GM19372 (cell line): ENCODE measurements at regions not wholly inside any gene's neighbourhood (a gene's known extent, or its start where the extent isn't known, plus 50 kb on each side); places are given as distances from the start of the nearest gene placed in this dataset.
A peak's percentile ranks its signal among the peaks of the same experiment; 100 is the strongest.
"Not testable (repeated sequence)": the region's sequence is repeated elsewhere in the genome, so short reads cannot be mapped to it uniquely, and the experiment has no call there.

Source experiments
- ATAC-seq: cut with Tn5 transposase; IDR thresholded peaks from one replicate; pipeline ENCODE4 v1.9.1; 2021; ENCODE audit warnings: mild to moderate bottlenecking, low read depth, moderate library complexity; ENCODE audit not compliant: unreplicated experiment

GRCh38 chr2:14903709-14904374, 271.3 kb downstream of the LRATD1 start:
- peak; percentile 98 for ATAC-seq

GRCh38 chr2:14904378-14904777, 271.9 kb downstream of the LRATD1 start:
- not testable (repeated sequence) for ATAC-seq

GRCh38 chr2:14905571-14905970, 273.1 kb downstream of the LRATD1 start:
- ATAC-seq, result no peak

GRCh38 chr2:14907014-14907612, 274.6 kb downstream of the LRATD1 start:
- no peak for ATAC-seq

- ATAC-seq, result no peak
Observed at GRCh38 chr2:14909795-14910194, 277.3 kb downstream of the LRATD1 start.

GRCh38 chr2:14910654-14911053, 278.1 kb downstream of the LRATD1 start:
- no peak for ATAC-seq

- no peak for ATAC-seq
Observed at GRCh38 chr2:14915983-14916382, 283.5 kb downstream of the LRATD1 start.

GRCh38 chr2:14923820-14924580, 291.5 kb downstream of the LRATD1 start:
- ATAC-seq, result no peak

- ATAC-seq, result no peak
Observed at GRCh38 chr2:14925471-14925870, 293.0 kb downstream of the LRATD1 start.

GRCh38 chr2:14927021-14927564, 294.6 kb downstream of the LRATD1 start:
- no peak for ATAC-seq

GRCh38 chr2:14928056-14928455, 295.5 kb downstream of the LRATD1 start:
- no peak for ATAC-seq

- no peak for ATAC-seq
Observed at GRCh38 chr2:14930441-14930840, 297.9 kb downstream of the LRATD1 start.

GRCh38 chr2:14932285-14932684, 299.8 kb downstream of the LRATD1 start:
- ATAC-seq, result no peak

- no peak for ATAC-seq
Observed at GRCh38 chr2:14933753-14934152, 301.2 kb downstream of the LRATD1 start.

- ATAC-seq, result no peak
Observed at GRCh38 chr2:14936426-14936825, 303.9 kb downstream of the LRATD1 start.

GRCh38 chr2:14937336-14937735, 304.8 kb downstream of the LRATD1 start:
- ATAC-seq, result no peak

- ATAC-seq, result no peak
Observed at GRCh38 chr2:14941151-14941631, 308.7 kb downstream of the LRATD1 start.

GRCh38 chr2:14942987-14943386, 310.5 kb downstream of the LRATD1 start:
- no peak for ATAC-seq

GRCh38 chr2:14944562-14945346, 312.2 kb downstream of the LRATD1 start:
- ATAC-seq, result no peak

- no peak for ATAC-seq
Observed at GRCh38 chr2:14951569-14952285, 319.2 kb downstream of the LRATD1 start.
